ENCODE measurements at regions not wholly inside any gene's neighbourhood (a gene's known extent, or its start where the extent isn't known, plus 50 kb on each side); places are given as distances from the start of the nearest gene placed in this dataset.

GRCh38 chr14:94867946-94868771, 98.2 kb upstream of the GSC start:
- ATAC-seq (no peak), DNase-seq (no peak)
- no peaks in the 10 kb centered on the region for H3K4me1 ChIP-seq
- no peaks in the 10 kb centered on the region for H3K36me3 ChIP-seq
- H3K27ac ChIP-seq, result no peak overlapping the region
- H3K27me3 ChIP-seq, result peaks cover 3 to 11% (median 10%) of the 10 kb centered on the region in 3 donors
- in situ Hi-C loops (cut with MboI; ENCODE audit: low sequenced_read_pairs in 4 of 4) (no loop called here), intact Hi-C loops (cut with DNase I; ENCODE audit: low total_unique reads) (no loop called here)
- TF ChIP-seq CTCF (IDR thresholded peaks at IDR 0.05 in 4 of 5, conservative IDR thresholded peaks at IDR 0.05 in 1 of 5) (no peak), POLR2A (IDR thresholded peaks at IDR 0.05) (no peak)
- no peaks in the 10 kb centered on the region for H3K9me3 ChIP-seq
- H3K4me3 ChIP-seq, result no peak overlapping the region

- no peaks in the 10 kb centered on the region for H3K4me1 ChIP-seq
- no peak overlapping the region for H3K4me3 ChIP-seq
- no peak for ATAC-seq
- H3K9me3 ChIP-seq, result no peaks in the 10 kb centered on the region
- no peaks in the 10 kb centered on the region for H3K36me3 ChIP-seq
- intact Hi-C loops (cut with DNase I; ENCODE audit: low total_unique reads), result no loop called here
- no peak overlapping the region for H3K27ac ChIP-seq
- peaks cover 3 to 11% (median 10%) of the 10 kb centered on the region in 3 donors for H3K27me3 ChIP-seq
- no peak for DNase-seq
- TF ChIP-seq POLR2A (IDR thresholded peaks at IDR 0.05) (no peak), CTCF (IDR thresholded peaks at IDR 0.05 in 4 of 5, conservative IDR thresholded peaks at IDR 0.05 in 1 of 5) (no peak)
- in situ Hi-C loops (cut with MboI; ENCODE audit: low sequenced_read_pairs in 4 of 4), result no loop called here
Measured at GRCh38 chr14:94867209-94867608, 97.3 kb upstream of the GSC start.

- no peaks in the 10 kb centered on the region for H3K36me3 ChIP-seq
- H3K4me3 ChIP-seq, result no peak overlapping the region
- no peaks in the 10 kb centered on the region for H3K4me1 ChIP-seq
- intact Hi-C loops (cut with DNase I; ENCODE audit: low total_unique reads), result no loop called here
- in situ Hi-C loops (cut with MboI; ENCODE audit: low sequenced_read_pairs in 4 of 4), result no loop called here
- H3K27ac ChIP-seq, result no peak overlapping the region
- ATAC-seq (no peak), DNase-seq (no peak)
- peaks cover 3 to 11% (median 10%) of the 10 kb centered on the region in 3 donors for H3K27me3 ChIP-seq
- no peaks in the 10 kb centered on the region for H3K9me3 ChIP-seq
- TF ChIP-seq CTCF (IDR thresholded peaks at IDR 0.05 in 4 of 5, conservative IDR thresholded peaks at IDR 0.05 in 1 of 5) (no peak), POLR2A (IDR thresholded peaks at IDR 0.05) (no peak)
Measured at GRCh38 chr14:94864387-94865195, 94.7 kb upstream of the GSC start.

GRCh38 chr14:94863366-94863765, 93.5 kb upstream of the GSC start:
- Histone ChIP-seq H3K4me1 (no peaks in the 10 kb centered on the region), H3K27ac (no peak overlapping the region), H3K9me3 (no peaks in the 10 kb centered on the region), H3K36me3 (no peaks in the 10 kb centered on the region), H3K27me3 (peaks cover 3 to 10% (median 9%) of the 10 kb centered on the region in 3 donors), H3K4me3 (no peak overlapping the region)
- TF ChIP-seq CTCF (IDR thresholded peaks at IDR 0.05 in 4 of 5, conservative IDR thresholded peaks at IDR 0.05 in 1 of 5), result no peak
- intact Hi-C loops (cut with DNase I; ENCODE audit: low total_unique reads) (no loop called here), in situ Hi-C loops (cut with MboI; ENCODE audit: low sequenced_read_pairs in 4 of 4) (no loop called here)
- DNase-seq, result no peak
- ATAC-seq, result no peak

Measured in gastrocnemius medialis (tissue), 4 donors.